22Rv1 (cell line): ENCODE measurements at regions not wholly inside any gene's neighbourhood (a gene's known extent, or its start where the extent isn't known, plus 50 kb on each side); places are given as distances from the start of the nearest gene placed in this dataset.

Experiments
- H3K27ac ChIP-seq: fragments of 450-650 bp; 2 replicates; pipeline ENCODE4 v1.5.1; 2017
- CTCF ChIP-seq: fragments of 450-650 bp; IDR thresholded peaks from 2 replicates; pipeline ENCODE4 v1.5.1; 2017; ENCODE audit warnings: mild to moderate bottlenecking
- ZFX ChIP-seq: fragments of 450-650 bp; IDR thresholded peaks from 2 replicates; pipeline ENCODE4 v1.6.1; 2017; ENCODE audit warnings: antibody characterized with exemption, borderline replicate concordance

GRCh38 chr1:5164158-5164557 lies 509.7 kb downstream of the AJAP1 start:
- H3K27ac ChIP-seq: no peak overlapping the region
- TF ChIP-seq ZFX (no peak), CTCF (no peak)

- H3K27ac ChIP-seq: no peak overlapping the region
- no peak for TF ChIP-seq ZFX
- TF ChIP-seq CTCF: no peak
Observed at GRCh38 chr1:5161372-5161771, 507.0 kb downstream of the AJAP1 start.

GRCh38 chr1:5157175-5157574 lies 502.8 kb downstream of the AJAP1 start:
- TF ChIP-seq CTCF: no peak
- no peak for TF ChIP-seq ZFX
- no peak overlapping the region for H3K27ac ChIP-seq

- TF ChIP-seq ZFX (no peak), CTCF (no peak)
- no peak overlapping the region for H3K27ac ChIP-seq
Observed at GRCh38 chr1:5156416-5157120, 502.2 kb downstream of the AJAP1 start.

- TF ChIP-seq ZFX: no peak
- TF ChIP-seq CTCF: no peak
- H3K27ac ChIP-seq: no peak overlapping the region
Observed at GRCh38 chr1:5151511-5151910, 497.1 kb downstream of the AJAP1 start.

GRCh38 chr1:5150191-5150590 lies 495.8 kb downstream of the AJAP1 start:
- no peak overlapping the region for H3K27ac ChIP-seq
- TF ChIP-seq CTCF (no peak), ZFX (no peak)

- H3K27ac ChIP-seq: no peak overlapping the region
- TF ChIP-seq ZFX (no peak), CTCF (no peak)
Observed at GRCh38 chr1:5147806-5148205, 493.4 kb downstream of the AJAP1 start.
